Trophoblast cell (in vitro differentiated cells and primary cell): ENCODE measurements at regions not wholly inside any gene's neighbourhood (a gene's known extent, or its start where the extent isn't known, plus 50 kb on each side); places are given as distances from the start of the nearest gene placed in this dataset.

Source experiments
- DNase-seq, 2 donors: peaks; one replicate each; pipeline ENCODE4 v3.0.0-alpha.2; 2016
- H2AFZ ChIP-seq: 2 replicates; pipeline ENCODE4 v1.6.1; 2013; ENCODE audit warnings: low read length, moderate library complexity, mild to moderate bottlenecking; ENCODE audit not compliant: insufficient read depth, poor library complexity
- H2AK5ac ChIP-seq: 2 replicates; pipeline ENCODE4 v1.6.1; 2013; ENCODE audit warnings: mild to moderate bottlenecking, low read length
- H2BK120ac ChIP-seq: 2 replicates; pipeline ENCODE4 v1.6.1; 2013; ENCODE audit warnings: low read length, mild to moderate bottlenecking, moderate library complexity; ENCODE audit not compliant: insufficient read depth, poor library complexity
- H2BK12ac ChIP-seq: 2 replicates; pipeline ENCODE4 v1.6.1; 2013; ENCODE audit warnings: mild to moderate bottlenecking, low read length, moderate library complexity
- H2BK5ac ChIP-seq: 2 replicates; pipeline ENCODE4 v1.6.1; 2013; ENCODE audit warnings: low read length, low read depth, moderate library complexity, mild to moderate bottlenecking; ENCODE audit not compliant: poor library complexity
- H3K14ac ChIP-seq: 2 replicates; pipeline ENCODE4 v1.6.1; 2013; ENCODE audit warnings: mild to moderate bottlenecking, low read length
- H3K18ac ChIP-seq: 2 replicates; pipeline ENCODE4 v1.6.1; 2013; ENCODE audit warnings: mild to moderate bottlenecking, low read length
- H3K23ac ChIP-seq: 2 replicates; pipeline ENCODE4 v1.6.1; 2013; ENCODE audit warnings: low read length
- H3K27ac ChIP-seq: 2 replicates; pipeline ENCODE4 v1.5.1; 2013; ENCODE audit warnings: low read depth, mild to moderate bottlenecking, inconsistent platforms, low read length, moderate library complexity
- H3K27me3 ChIP-seq: 2 replicates; pipeline ENCODE4 v1.6.1; 2013; ENCODE audit warnings: inconsistent platforms, mild to moderate bottlenecking, low read length, moderate library complexity; ENCODE audit not compliant: insufficient read depth
- H3K36me3 ChIP-seq, 2 experiments: 1 replicate in 1 of 2; 2 replicates in 1 of 2; pipeline ENCODE4 v1.6.1; 2013; ENCODE audit warnings: low read length in 2 of 2, mild to moderate bottlenecking in 2 of 2, moderate library complexity in 1 of 2; ENCODE audit not compliant: insufficient read depth in 2 of 2, control insufficient read depth in 1 of 2
- H3K4ac ChIP-seq: 2 replicates; pipeline ENCODE4 v1.6.1; 2013; ENCODE audit warnings: low read depth, mild to moderate bottlenecking, low read length, moderate library complexity
- H3K4me1 ChIP-seq, 2 experiments: 1 replicate in 1 of 2; 2 replicates in 1 of 2; pipeline ENCODE4 v1.6.1; 2013; ENCODE audit warnings: low read length in 2 of 2, mild to moderate bottlenecking in 2 of 2, moderate library complexity in 1 of 2; ENCODE audit not compliant: insufficient read depth in 2 of 2, control insufficient read depth in 1 of 2
- H3K4me2 ChIP-seq: 2 replicates; pipeline ENCODE4 v1.6.1; 2013; ENCODE audit warnings: inconsistent platforms, mild to moderate bottlenecking, low read length, moderate library complexity
- H3K4me3 ChIP-seq: 2 replicates; pipeline ENCODE4 v1.5.1; 2013; ENCODE audit warnings: mild to moderate bottlenecking, low read depth, low read length, inconsistent platforms
- H3K79me1 ChIP-seq: one replicate; pipeline ENCODE4 v1.6.1; 2013; ENCODE audit warnings: low read length
- H3K79me2 ChIP-seq: 2 replicates; pipeline ENCODE4 v1.6.1; 2013; ENCODE audit warnings: low read length, mild to moderate bottlenecking; ENCODE audit not compliant: control insufficient read depth, insufficient read depth, poor library complexity
- H3K9ac ChIP-seq: 2 replicates; pipeline ENCODE4 v1.6.1; 2013; ENCODE audit warnings: mild to moderate bottlenecking, low read length
- H3K9me3 ChIP-seq: 2 replicates; pipeline ENCODE4 v1.6.1; 2013; ENCODE audit warnings: low read depth, mild to moderate bottlenecking, control low read depth, inconsistent platforms, low read length; ENCODE audit not compliant: insufficient read depth
- H4K12ac ChIP-seq: 2 replicates; pipeline ENCODE4 v1.6.1; 2013; ENCODE audit warnings: low read depth, mild to moderate bottlenecking, low read length, moderate library complexity
- H4K8ac ChIP-seq: 2 replicates; pipeline ENCODE4 v1.6.1; 2013; ENCODE audit warnings: low read depth, mild to moderate bottlenecking, low read length, moderate library complexity
- H4K91ac ChIP-seq: one replicate; pipeline ENCODE4 v1.6.1; 2013; ENCODE audit warnings: low read depth, mild to moderate bottlenecking, low read length, moderate library complexity
- WGBS: extraction: QIAGEN DNeasy Blood & Tissue Kit; methylation state at CpG from one replicate; pipeline ENCODE4 v1.1.7; 2013; ENCODE audit warnings: missing lambda C conversion rate; ENCODE audit not compliant: insufficient read length, insufficient coverage; ENCODE audit errors: extremely low coverage; 5-methylcytosine and 5-hydroxymethylcytosine counted together

- H3K9me3 ChIP-seq = no peaks in the 10 kb centered on the region
- DNase-seq = no peak
- no peak overlapping the region for H3K9ac ChIP-seq
- no peak overlapping the region for H3K14ac ChIP-seq
- H3K79me2 ChIP-seq = no peaks in the 10 kb centered on the region
- H4K8ac ChIP-seq = no peak overlapping the region
- no peak overlapping the region for H2BK5ac ChIP-seq
- H3K4me2 ChIP-seq = no peak overlapping the region
- no peak overlapping the region for H2AFZ ChIP-seq
- H3K23ac ChIP-seq = no peak overlapping the region
- no peaks in the 10 kb centered on the region for H3K79me1 ChIP-seq
- H3K18ac ChIP-seq = no peak overlapping the region
- H2AK5ac ChIP-seq = no peak overlapping the region
- no peak overlapping the region for H2BK12ac ChIP-seq
- no peak overlapping the region for H3K27ac ChIP-seq
- no peak overlapping the region for H4K12ac ChIP-seq
- no peaks in the 10 kb centered on the region for H3K36me3 ChIP-seq
- WGBS = no CpG with 5 or more reads among the region's 4 CpGs
- H3K4me3 ChIP-seq = no peak overlapping the region
- H3K27me3 ChIP-seq = no peaks in the 10 kb centered on the region
- no peak overlapping the region for H2BK120ac ChIP-seq
- H3K4ac ChIP-seq = no peak overlapping the region
- no peaks in the 10 kb centered on the region for H3K4me1 ChIP-seq
- H4K91ac ChIP-seq = no peak overlapping the region
These were observed 1053.4 kb upstream of the AUTS2 start for GRCh38 chr7:68544851-68545250.

- Histone ChIP-seq H3K9me3 (no peaks in the 10 kb centered on the region), H3K18ac (no peak overlapping the region), H3K36me3 (no peaks in the 10 kb centered on the region), H2BK12ac (no peak overlapping the region), H3K27ac (no peak overlapping the region), H3K4me2 (no peak overlapping the region), H4K12ac (no peak overlapping the region), H3K4me3 (no peak overlapping the region), H4K91ac (no peak overlapping the region), H3K9ac (no peak overlapping the region), H3K79me1 (no peaks in the 10 kb centered on the region), H3K27me3 (no peaks in the 10 kb centered on the region), H3K4ac (no peak overlapping the region), H2AFZ (no peak overlapping the region), H2BK120ac (no peak overlapping the region), H4K8ac (no peak overlapping the region), H3K23ac (no peak overlapping the region), H2BK5ac (no peak overlapping the region), H2AK5ac (no peak overlapping the region), H3K14ac (no peak overlapping the region), H3K79me2 (no peaks in the 10 kb centered on the region), H3K4me1 (no peaks in the 10 kb centered on the region)
- no peak for DNase-seq
- WGBS = no CpG with 5 or more reads among the region's 6 CpGs
These were observed 1051.1 kb upstream of the AUTS2 start for GRCh38 chr7:68547181-68547580.

GRCh38 chr7:68547799-68548198 is 1050.5 kb upstream of the AUTS2 start:
- no peak overlapping the region for H2BK120ac ChIP-seq
- no peak overlapping the region for H3K9ac ChIP-seq
- no peak overlapping the region for H3K4me3 ChIP-seq
- H3K27ac ChIP-seq = no peak overlapping the region
- no peak overlapping the region for H4K12ac ChIP-seq
- H2BK5ac ChIP-seq = no peak overlapping the region
- no peak overlapping the region for H2AK5ac ChIP-seq
- H4K8ac ChIP-seq = no peak overlapping the region
- no peaks in the 10 kb centered on the region for H3K27me3 ChIP-seq
- H3K9me3 ChIP-seq = no peaks in the 10 kb centered on the region
- H3K36me3 ChIP-seq = no peaks in the 10 kb centered on the region
- no peak overlapping the region for H3K18ac ChIP-seq
- no peak overlapping the region for H2AFZ ChIP-seq
- WGBS = no CpG with 5 or more reads among the region's 10 CpGs
- no peak overlapping the region for H3K4me2 ChIP-seq
- no peaks in the 10 kb centered on the region for H3K4me1 ChIP-seq
- H4K91ac ChIP-seq = no peak overlapping the region
- H3K79me2 ChIP-seq = no peaks in the 10 kb centered on the region
- H3K4ac ChIP-seq = no peak overlapping the region
- no peak for DNase-seq
- no peak overlapping the region for H3K14ac ChIP-seq
- H3K23ac ChIP-seq = no peak overlapping the region
- no peak overlapping the region for H2BK12ac ChIP-seq
- H3K79me1 ChIP-seq = no peaks in the 10 kb centered on the region

- Histone ChIP-seq H2BK5ac (no peak overlapping the region), H3K23ac (no peak overlapping the region), H3K79me2 (no peaks in the 10 kb centered on the region), H3K4ac (no peak overlapping the region), H4K12ac (no peak overlapping the region), H3K4me1 (no peaks in the 10 kb centered on the region), H2AK5ac (no peak overlapping the region), H2AFZ (no peak overlapping the region), H3K27me3 (no peaks in the 10 kb centered on the region), H3K27ac (no peak overlapping the region), H3K4me2 (no peak overlapping the region), H4K8ac (no peak overlapping the region), H3K14ac (no peak overlapping the region), H4K91ac (no peak overlapping the region), H3K18ac (no peak overlapping the region), H2BK12ac (no peak overlapping the region), H3K4me3 (no peak overlapping the region), H3K79me1 (no peaks in the 10 kb centered on the region), H3K36me3 (no peaks in the 10 kb centered on the region), H3K9ac (no peak overlapping the region), H3K9me3 (no peaks in the 10 kb centered on the region), H2BK120ac (no peak overlapping the region)
- WGBS = no CpG with 5 or more reads among the region's 2 CpGs
- no peak for DNase-seq
These were observed 1048.2 kb upstream of the AUTS2 start for GRCh38 chr7:68550027-68550426.
